ENCODE measurements at regions not wholly inside any gene's neighbourhood (a gene's known extent, or its start where the extent isn't known, plus 50 kb on each side); places are given as distances from the start of the nearest gene placed in this dataset.

DNA sequence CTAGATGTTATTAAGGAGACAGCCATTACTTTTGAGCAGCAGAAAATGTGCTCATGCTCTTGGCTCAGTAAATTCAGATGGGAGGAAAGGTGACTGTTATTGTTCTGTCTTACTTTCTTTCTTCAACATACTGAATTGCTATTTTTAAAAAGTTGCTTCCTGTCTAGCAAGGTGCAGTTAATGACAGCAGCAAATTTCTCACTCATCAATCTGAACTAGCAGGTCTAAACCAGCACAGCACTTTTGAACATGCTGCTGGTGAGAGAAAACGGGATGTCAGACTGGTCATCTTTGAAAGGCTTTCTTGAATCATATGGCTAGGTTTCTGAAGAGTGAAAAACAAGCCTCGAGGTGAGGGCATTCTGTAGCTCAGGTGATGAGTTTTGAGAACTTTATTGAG lies 384.7 kb downstream of the MFSD1 start:
- ChIA-PET CTCF (ENCODE audit: unreplicated experiment) (no interaction called here), POLR2A (interaction anchor here (0.6 to 0.9 kb wide), 2 partner anchors 48 to 1490 kb away, joined by 3 read pairs; no protein-coding TSS in a partner anchor)
- Histone ChIP-seq H3K79me2 (ENCODE audit: insufficient read depth, low read depth, low read length) (no peaks in the 10 kb centered on the region), H3K9me3 (ENCODE audit: low read length) (no peaks in the 10 kb centered on the region), H3K36me3 (ENCODE audit: insufficient read depth, low read length) (no peaks in the 10 kb centered on the region), H3K27ac (ENCODE audit: low read depth, low read length, poor library complexity, severe bottlenecking) (no peak overlapping the region), H3K4me1 (ENCODE audit: insufficient read depth, low read length, poor library complexity, severe bottlenecking) (no peaks in the 10 kb centered on the region), H3K4me3 (ENCODE audit: low read depth, low read length, poor library complexity, severe bottlenecking) (no peak overlapping the region), H3K4me2 (ENCODE audit: low read length) (no peak overlapping the region), H3K9me2 (ENCODE audit: insufficient read depth, low read length) (no peaks in the 10 kb centered on the region), H2AFZ (ENCODE audit: low read length) (no peak overlapping the region), H4K20me1 (ENCODE audit: insufficient read depth, low read length) (no peaks in the 10 kb centered on the region)
- intact Hi-C loops (cut with micrococcal nuclease; ENCODE audit: unreplicated experiment) = no loop called here
- no peak for DNase-seq (ENCODE audit: low spot score)
- no TSS peak for BruUV-seq (replicated peaks)
- TF ChIP-seq, protein P1, sequence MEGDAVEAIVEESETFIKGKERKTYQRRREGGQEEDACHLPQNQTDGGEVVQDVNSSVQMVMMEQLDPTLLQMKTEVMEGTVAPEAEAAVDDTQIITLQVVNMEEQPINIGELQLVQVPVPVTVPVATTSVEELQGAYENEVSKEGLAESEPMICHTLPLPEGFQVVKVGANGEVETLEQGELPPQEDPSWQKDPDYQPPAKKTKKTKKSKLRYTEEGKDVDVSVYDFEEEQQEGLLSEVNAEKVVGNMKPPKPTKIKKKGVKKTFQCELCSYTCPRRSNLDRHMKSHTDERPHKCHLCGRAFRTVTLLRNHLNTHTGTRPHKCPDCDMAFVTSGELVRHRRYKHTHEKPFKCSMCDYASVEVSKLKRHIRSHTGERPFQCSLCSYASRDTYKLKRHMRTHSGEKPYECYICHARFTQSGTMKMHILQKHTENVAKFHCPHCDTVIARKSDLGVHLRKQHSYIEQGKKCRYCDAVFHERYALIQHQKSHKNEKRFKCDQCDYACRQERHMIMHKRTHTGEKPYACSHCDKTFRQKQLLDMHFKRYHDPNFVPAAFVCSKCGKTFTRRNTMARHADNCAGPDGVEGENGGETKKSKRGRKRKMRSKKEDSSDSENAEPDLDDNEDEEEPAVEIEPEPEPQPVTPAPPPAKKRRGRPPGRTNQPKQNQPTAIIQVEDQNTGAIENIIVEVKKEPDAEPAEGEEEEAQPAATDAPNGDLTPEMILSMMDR (conservative IDR thresholded peaks at IDR 0.05; ENCODE audit: low read length) = no peak
- TF ChIP-seq EZH2phosphoT487 (IDR thresholded peaks at IDR 0.05; ENCODE audit: borderline replicate concordance, low read depth, low read length) = no peak

GRCh38 chr3:159187232-159187631 lies 385.4 kb downstream of the MFSD1 start:
- Histone ChIP-seq H2AFZ (ENCODE audit: low read length) (no peak overlapping the region), H3K4me2 (ENCODE audit: low read length) (no peak overlapping the region), H3K4me3 (ENCODE audit: low read depth, low read length, poor library complexity, severe bottlenecking) (no peak overlapping the region), H3K79me2 (ENCODE audit: insufficient read depth, low read depth, low read length) (no peaks in the 10 kb centered on the region), H3K4me1 (ENCODE audit: insufficient read depth, low read length, poor library complexity, severe bottlenecking) (no peaks in the 10 kb centered on the region), H3K36me3 (ENCODE audit: insufficient read depth, low read length) (no peaks in the 10 kb centered on the region), H3K27ac (ENCODE audit: low read depth, low read length, poor library complexity, severe bottlenecking) (no peak overlapping the region), H4K20me1 (ENCODE audit: insufficient read depth, low read length) (no peaks in the 10 kb centered on the region), H3K9me3 (ENCODE audit: low read length) (no peaks in the 10 kb centered on the region), H3K9me2 (ENCODE audit: insufficient read depth, low read length) (no peaks in the 10 kb centered on the region)
- BruUV-seq (replicated peaks) = no TSS peak
- POLR2A ChIA-PET = interaction anchor here (0.6 to 0.9 kb wide), 2 partner anchors 49 to 1489 kb away, joined by 3 read pairs; no protein-coding TSS in a partner anchor
- CTCF ChIA-PET (ENCODE audit: unreplicated experiment) = no interaction called here
- intact Hi-C loops (cut with micrococcal nuclease; ENCODE audit: unreplicated experiment) = no loop called here
- no peak for TF ChIP-seq EZH2phosphoT487 (IDR thresholded peaks at IDR 0.05; ENCODE audit: borderline replicate concordance, low read depth, low read length)
- TF ChIP-seq, protein P1 (conservative IDR thresholded peaks at IDR 0.05; ENCODE audit: low read length) = no peak
- no peak for DNase-seq (ENCODE audit: low spot score)

DNA sequence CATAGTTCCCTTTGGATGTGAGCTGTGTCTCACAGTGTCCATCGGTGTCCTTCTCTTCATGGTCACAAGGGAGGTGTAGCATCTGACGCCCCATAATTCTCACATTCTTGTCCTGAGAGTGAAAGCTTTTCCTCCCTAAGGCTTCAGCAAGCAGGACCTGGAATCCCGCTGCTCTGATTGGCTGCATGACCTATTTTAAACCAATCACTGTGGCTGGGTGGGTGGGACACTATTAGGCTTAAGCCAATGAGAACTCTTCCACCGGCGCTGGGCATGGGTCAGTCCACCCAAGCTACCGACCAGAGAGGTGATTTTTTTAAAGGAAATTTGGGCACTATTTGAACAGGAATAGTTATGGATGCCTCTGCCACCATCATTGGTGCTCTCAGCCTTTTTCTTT lies 385.9 kb downstream of the MFSD1 start:
- Histone ChIP-seq H4K20me1 (ENCODE audit: insufficient read depth, low read length) (no peaks in the 10 kb centered on the region), H3K9me2 (ENCODE audit: insufficient read depth, low read length) (no peaks in the 10 kb centered on the region), H3K4me2 (ENCODE audit: low read length) (no peak overlapping the region), H2AFZ (ENCODE audit: low read length) (no peak overlapping the region), H3K27ac (ENCODE audit: low read depth, low read length, poor library complexity, severe bottlenecking) (no peak overlapping the region), H3K36me3 (ENCODE audit: insufficient read depth, low read length) (no peaks in the 10 kb centered on the region), H3K4me3 (ENCODE audit: low read depth, low read length, poor library complexity, severe bottlenecking) (no peak overlapping the region), H3K4me1 (ENCODE audit: insufficient read depth, low read length, poor library complexity, severe bottlenecking) (no peaks in the 10 kb centered on the region), H3K79me2 (ENCODE audit: insufficient read depth, low read depth, low read length) (no peaks in the 10 kb centered on the region), H3K9me3 (ENCODE audit: low read length) (no peaks in the 10 kb centered on the region)
- no TSS peak for BruUV-seq (replicated peaks)
- no peak for DNase-seq (ENCODE audit: low spot score)
- intact Hi-C loops (cut with micrococcal nuclease; ENCODE audit: unreplicated experiment) = no loop called here
- POLR2A ChIA-PET = no interaction called here
- no peak for TF ChIP-seq EZH2phosphoT487 (IDR thresholded peaks at IDR 0.05; ENCODE audit: borderline replicate concordance, low read depth, low read length)
- CTCF ChIA-PET (ENCODE audit: unreplicated experiment) = no interaction called here

Data from OCI-LY7 (cell line).